ENCODE measurements at regions not wholly inside any gene's neighbourhood (a gene's known extent, or its start where the extent isn't known, plus 50 kb on each side); places are given as distances from the start of the nearest gene placed in this dataset.

GRCh38 chr4:125387770-125388169 is 73.0 kb downstream of the FAT4 start:
- TF ChIP-seq ESRRG (CRISPR knock-in tag; IDR thresholded peaks at IDR 0.05) (no peak), CREB5 (CRISPR knock-in tag; IDR thresholded peaks at IDR 0.05; ENCODE audit: low read depth) (no peak), ZFP3 (CRISPR knock-in tag; IDR thresholded peaks at IDR 0.05) (no peak), BACH2 (CRISPR knock-in tag; IDR thresholded peaks at IDR 0.05; ENCODE audit: borderline replicate concordance) (no peak), ZC3H10 (CRISPR knock-in tag; IDR thresholded peaks at IDR 0.05) (no peak), CSDC2 (CRISPR knock-in tag; IDR thresholded peaks at IDR 0.05) (no peak), ARNTL (CRISPR knock-in tag; IDR thresholded peaks at IDR 0.05; ENCODE audit: borderline replicate concordance, low read depth) (no peak), ZFP30 (CRISPR knock-in tag; IDR thresholded peaks at IDR 0.05) (no peak), PATZ1 (CRISPR knock-in tag; IDR thresholded peaks at IDR 0.05; ENCODE audit: borderline replicate concordance) (no peak), OSR1 (CRISPR knock-in tag; IDR thresholded peaks at IDR 0.05) (no peak), PPARA (CRISPR knock-in tag; IDR thresholded peaks at IDR 0.05; ENCODE audit: borderline replicate concordance) (no peak), RARB (CRISPR knock-in tag; IDR thresholded peaks at IDR 0.05) (no peak)
